Tongue (tissue), 1 donor: ENCODE measurements at regions not wholly inside any gene's neighbourhood (a gene's known extent, or its start where the extent isn't known, plus 50 kb on each side); places are given as distances from the start of the nearest gene placed in this dataset.

ENCODE experiments used
- DNase-seq: peaks from one replicate; pipeline ENCODE4 v3.0.0-alpha.2; 2015

DNA sequence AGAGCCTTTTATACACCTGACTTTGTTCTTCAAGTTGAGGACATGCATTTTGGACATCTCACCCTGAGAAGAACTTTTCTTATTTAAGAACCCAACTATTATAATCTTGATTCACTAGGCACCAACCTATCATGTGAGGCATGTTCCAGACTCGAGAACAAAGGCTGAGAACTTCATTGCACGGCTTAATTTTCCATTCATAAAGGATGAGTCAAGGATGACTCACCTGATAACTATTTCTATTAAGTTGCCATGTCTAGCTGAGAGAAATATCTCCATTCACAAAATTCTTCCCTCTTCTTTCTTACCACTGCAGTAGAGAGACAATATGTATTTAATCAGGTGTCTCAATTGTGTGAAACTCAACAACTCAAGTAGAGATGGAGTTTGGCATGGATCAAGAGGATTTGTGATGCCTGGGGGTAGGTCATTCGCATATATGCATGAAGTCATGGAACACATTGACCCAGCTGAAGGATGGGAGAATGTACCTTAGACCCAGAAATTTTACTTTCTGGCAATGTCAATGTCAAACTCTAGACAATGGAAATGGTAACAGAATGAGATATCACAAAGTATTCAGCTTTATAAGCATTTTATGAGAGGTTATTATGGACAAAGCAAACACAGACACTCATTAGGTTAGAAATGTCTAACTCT, 173.2 kb upstream of the PRNP start:
- no peak for DNase-seq

DNA sequence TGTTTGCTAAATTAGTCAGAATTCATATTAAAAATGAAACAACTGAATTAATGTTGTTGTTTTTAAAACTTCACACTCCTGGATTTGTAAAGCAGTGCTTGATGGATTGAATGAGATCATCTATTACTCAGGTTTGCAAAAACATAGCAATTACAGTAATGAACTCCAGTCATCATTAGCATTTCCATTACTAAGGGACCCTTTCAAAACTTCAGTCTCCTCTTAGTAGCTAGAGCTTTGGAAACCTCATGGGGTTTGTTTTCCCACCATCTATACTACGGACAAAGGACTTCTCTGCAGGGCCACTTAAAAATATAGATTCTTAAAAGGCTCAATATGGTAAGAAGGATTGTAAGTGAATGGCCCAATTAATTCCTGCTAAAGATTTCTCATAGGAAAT, 174.5 kb upstream of the PRNP start:
- DNase-seq: no peak

DNA sequence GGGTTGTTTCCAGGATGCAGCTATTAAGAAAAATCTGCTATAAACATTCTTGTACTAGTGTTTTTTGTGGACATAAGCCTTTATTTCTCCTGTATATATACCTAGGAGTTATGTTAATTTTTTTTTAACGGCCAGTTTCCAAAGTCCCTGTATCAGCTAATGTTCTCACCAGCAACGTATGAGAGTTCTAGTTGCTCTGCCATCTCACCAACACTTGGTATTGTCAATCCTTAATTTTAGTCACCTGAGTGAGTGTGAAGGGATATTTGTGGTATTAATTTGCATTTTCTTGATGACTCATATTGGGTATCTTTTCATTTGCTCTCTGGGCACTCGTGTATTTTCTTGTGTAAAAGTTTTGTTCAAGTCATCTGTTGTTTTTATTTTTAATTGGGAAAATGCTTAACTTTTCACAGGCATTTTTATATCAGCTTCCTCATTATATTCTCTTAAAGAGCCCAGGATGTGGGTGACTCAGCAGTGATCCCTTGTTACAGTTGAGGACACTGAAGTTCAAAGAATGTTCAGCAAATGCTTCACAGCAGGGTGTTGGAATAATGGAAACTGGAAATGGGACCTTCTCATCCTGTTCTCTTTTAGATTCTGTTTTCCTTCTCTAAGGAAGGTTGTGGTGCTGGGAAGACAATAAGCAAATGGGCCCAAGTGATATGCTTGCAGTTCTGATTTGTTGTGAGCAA, 176.3 kb upstream of the PRNP start:
- no peak for DNase-seq

DNA sequence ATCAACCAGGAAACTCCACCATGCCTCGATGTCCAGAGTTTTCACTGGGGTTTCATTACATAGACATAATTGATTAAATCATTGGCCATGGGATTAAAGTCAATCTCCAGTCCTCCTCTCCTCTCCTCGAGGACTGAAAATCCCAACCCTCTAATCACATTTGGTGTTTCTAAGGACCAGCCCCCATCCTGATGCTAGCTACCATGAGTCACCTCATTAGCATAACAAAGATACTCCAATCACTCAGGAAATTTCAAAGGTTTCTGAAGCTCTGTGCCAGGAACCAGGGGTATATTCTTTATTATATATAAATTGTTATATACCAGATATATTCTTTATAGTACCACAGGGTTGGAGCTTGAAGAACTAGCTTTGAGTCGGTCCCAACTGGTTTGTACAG, 177.5 kb upstream of the PRNP start:
- no peak for DNase-seq

DNA sequence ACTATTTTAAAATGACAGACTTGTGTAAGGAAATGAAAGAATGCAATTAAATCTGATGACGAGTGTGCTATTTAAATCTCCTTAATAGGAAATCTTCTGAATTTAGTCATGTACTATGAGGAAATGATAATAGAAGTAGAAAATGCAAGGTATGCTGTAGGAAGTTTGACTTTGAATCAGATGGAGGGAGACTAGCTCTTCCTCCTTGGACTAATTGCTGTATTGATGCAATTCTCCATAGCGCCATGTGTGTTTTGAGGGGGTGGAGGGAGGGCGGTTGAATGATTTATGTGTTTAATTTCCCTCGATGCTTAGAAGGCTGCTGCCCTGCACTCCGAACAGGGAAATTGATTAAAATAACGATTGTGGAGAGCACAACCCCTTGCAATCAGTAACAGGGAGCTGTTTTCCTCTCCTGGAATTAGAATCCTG, 179.0 kb upstream of the PRNP start:
- DNase-seq: no peak

DNA sequence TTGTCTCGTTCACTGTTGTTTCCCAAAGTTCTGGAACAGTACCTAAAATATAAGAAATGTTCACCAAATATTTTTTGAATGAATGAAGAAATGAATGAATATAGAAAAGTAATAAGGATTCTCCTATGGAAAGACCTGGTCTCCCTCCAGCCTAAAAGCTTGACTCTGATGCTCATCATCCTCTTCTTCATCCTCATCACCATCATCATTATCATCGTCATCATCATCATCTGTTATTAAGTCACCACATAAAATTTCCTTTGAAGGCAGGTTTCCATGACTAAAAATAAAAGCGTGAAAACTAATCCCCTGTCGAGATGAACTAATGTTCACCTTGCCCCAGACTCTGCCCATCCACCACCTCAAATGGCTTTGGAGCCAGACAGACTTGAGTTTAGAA, 181.4 kb upstream of the PRNP start:
- DNase-seq: no peak

DNA sequence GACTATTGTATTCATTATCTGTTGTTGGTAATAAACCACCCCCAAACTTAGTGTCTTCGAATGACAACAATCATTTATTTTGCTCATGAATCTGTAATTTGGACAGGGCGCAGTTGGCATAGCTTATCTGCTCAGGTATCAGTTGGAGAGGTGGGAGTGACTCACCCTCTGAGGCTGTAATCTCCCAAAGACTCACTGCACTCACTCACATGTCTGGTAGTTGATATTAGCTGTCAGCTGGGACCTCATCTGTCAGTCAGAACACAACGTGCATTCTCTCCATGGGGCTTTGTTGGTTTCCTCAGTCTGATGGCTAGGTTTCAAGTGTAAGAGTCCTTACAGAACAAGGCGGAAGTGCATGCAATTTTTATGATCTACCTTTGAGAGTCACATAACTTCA, 183.5 kb upstream of the PRNP start:
- DNase-seq: no peak

DNA sequence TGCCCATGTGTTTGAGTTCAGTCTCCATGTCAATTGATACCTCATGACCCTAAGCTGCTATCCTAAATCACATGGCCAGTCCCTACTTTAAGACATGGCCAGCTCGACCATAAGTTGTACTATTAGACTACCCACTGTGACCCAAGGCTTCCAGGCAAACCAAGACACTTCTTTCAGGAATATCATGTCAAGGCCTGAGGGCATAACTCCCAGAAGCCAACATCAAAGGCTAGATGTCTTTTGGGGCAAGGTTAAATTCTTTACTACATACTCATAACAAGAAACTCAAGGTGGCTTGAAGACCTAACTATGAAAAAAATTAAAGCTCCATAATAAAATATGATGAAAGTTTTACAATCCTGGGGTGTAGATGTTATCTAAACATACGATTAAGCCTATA, 192.9 kb upstream of the PRNP start:
- DNase-seq: no peak

DNA sequence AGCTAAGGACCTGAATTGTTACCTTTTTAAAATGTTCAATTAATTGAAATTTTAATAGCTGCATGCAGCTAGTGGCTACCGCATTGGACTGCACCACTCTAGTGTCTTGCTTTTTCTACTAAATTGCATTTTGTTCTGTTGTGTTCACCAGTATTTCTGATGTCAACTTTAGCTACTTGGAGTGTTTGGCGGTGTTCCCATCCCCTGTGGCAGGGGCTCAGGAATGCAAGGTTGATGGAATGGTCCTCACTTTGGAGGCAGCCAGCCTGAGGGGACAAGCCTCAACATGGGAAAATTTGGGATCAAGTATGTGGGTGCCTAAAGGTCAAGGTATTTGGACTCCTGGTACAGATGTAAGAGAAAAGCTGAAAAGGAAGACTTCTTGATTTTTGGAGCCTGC, 194.6 kb upstream of the PRNP start:
- DNase-seq: no peak

DNA sequence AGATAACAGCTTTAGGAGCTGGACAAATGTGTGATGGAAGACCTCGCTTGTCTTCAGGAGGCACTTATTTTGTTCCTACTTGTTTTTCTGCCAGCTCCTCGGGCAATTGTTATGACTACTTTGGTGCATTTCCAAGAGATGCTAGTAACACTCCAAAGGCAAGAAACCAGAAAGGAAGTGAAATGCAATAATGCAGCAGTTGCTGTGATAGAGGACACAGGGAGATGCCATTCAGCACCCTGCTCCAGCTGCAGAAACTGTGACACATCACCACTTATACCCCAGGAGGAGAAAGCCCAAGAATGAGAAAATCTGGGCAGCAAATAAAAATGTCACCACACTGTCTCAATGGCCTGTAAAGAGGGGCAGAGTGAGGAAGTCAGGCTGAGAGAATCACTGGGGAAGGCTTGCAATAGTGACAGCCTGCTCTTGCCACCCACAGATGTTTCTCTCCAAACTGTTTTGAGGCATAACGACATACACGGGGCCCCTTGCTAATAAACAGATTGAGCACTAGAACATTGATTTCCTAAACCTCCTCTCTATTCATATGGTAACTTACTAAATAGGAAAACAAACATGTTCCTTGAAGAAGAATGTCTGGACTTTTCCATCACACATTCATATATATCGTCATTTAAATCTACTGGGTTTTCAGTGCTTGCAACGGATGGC, 195.5 kb upstream of the PRNP start:
- no peak for DNase-seq

DNA sequence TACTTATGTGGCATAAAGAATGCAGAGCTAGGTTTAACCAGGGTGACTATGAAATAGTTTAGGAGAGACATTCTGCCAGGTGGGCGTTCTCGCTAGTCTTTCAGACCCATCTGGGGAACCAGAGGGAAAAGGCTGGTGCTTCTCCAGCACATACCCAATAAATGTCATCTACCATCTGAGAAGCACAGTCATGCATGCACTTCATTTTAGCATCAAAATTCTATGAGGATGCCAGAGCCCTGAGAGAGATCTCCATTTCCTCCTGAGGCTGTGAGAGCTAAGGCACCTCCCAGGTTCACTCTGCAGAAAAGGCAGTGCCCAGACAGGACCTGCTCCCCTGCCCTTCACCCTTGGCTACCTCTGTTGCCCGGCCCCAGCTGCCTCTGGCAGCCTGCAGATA, 196.2 kb upstream of the PRNP start:
- no peak for DNase-seq

DNA sequence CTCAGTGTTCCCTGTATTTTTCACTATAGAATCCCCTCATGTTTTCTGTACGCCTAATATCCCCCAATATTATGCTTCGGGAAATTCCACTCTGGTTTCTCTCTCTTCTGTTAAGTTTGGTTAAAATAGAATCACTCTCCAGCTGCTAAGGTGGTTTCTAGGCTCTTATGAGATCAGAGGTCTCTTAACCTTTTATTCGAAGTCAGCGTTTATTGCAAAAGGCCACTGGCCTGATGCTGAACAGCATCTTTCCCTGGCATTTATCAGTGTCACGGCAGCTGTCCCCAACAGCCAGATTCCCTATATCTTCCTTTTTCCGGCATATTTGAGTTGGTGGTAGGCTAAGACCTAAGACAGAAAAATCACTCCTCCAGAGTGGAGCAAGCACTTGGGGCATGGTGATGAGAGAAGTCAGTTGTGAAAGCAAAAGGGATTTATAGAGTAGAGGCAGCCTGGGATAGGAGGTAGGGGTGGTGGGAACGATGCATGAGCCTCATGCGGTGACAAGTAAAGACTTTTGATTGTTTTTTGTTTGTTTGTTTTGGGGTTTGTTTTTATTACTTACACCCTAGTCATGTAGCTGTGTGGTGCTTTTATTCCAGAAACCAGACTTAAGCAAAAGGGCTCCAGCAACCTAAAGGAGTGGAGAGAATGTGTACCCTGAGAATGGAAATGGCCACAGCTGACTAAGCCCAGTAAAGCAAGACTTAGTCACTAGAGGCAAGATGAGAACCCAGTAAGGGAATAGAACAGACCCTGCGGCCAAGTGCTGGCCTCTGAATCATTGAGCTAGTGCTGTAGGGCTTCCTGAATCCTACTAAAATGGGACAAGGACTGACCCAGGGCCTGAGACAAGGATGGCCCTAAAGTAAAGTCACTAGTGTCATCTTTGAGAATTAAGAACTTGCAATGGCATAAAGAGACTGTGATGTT, 197.6 kb upstream of the PRNP start:
- no peak for DNase-seq

DNA sequence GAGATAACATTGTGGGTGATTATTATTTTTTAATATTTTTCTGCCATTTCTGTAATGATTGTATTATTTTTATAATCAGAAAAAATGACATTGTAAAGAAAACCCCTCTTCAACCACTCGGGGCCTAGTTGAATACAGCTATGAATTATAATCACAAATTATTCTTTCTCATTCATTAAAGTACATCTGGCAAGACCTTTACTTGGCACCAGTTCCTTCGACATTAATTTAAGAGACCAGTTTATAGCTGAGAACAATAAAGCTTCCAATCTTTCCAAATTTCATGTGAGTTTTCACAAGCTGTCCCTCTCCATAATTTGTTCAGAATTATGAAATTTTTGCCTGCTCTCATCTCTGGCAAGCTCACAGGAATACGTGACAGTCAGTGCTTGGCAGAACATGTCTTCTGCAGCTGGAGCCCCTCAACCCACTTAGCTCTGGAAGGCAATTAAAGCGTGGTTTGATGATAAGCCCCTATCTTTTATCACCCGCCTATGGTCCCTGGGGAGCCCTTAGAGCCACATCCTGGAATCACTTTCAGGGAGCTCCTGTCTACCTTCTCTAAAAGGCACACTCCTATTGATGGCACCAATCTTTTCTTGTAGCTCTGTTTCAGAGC, 201.8 kb upstream of the PRNP start:
- DNase-seq: peak; percentile 26

DNA sequence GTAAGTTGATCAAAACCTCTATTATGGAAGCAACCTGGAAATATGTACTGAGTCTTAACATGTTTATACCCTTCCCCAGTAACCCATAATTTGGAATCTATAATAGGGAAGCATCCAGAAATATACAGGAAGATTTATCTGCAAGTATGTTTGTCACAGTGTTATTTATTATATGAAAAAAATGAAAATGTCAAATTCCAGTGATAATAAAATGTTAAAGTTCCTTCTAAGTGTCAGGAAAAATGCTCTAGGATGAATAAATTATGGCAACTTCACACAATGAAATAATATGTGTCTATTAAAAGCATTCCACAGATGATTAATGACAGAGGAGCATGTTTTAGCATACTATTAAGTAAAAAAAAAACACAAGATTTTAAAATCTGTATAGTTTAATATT, 202.3 kb upstream of the PRNP start:
- no peak for DNase-seq

DNA sequence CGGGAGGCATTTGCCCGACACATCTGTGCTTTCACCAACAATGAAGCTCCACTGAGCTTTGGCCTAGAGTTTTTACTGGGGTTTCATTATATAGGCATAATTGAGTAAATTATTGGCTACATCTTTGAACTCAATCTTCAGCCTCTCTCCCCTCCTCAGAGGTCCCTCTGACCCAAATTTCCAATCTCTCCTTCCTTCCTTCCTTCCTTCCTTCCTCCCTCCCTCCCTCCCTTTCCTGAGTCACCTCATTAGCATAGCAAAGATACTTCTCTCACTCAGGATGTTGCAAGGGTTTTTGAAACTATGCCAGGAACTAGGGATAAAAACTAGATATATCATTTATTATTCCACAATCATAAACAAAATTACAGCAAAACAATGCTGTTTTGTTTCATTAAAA, 202.8 kb upstream of the PRNP start:
- no peak for DNase-seq

DNA sequence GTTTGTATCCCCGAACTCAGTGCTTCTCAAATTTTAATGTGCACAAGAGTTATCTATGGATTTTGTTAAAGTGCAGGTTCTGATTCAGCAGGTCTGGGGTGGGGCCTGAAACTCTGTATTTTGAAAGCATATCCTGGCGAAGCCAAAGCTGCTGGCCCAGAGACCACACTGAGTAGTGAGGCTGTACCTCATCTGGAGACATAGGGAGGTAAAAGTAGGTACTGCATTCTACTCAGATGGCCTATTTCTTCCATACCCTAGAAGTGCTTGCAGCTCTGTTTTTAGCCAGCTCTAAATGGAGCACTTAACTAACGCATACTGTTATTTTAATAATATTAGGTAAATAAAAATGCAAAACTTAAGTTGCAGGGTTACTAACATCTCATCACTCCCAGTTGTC, 206.2 kb upstream of the PRNP start:
- DNase-seq: no peak

DNA sequence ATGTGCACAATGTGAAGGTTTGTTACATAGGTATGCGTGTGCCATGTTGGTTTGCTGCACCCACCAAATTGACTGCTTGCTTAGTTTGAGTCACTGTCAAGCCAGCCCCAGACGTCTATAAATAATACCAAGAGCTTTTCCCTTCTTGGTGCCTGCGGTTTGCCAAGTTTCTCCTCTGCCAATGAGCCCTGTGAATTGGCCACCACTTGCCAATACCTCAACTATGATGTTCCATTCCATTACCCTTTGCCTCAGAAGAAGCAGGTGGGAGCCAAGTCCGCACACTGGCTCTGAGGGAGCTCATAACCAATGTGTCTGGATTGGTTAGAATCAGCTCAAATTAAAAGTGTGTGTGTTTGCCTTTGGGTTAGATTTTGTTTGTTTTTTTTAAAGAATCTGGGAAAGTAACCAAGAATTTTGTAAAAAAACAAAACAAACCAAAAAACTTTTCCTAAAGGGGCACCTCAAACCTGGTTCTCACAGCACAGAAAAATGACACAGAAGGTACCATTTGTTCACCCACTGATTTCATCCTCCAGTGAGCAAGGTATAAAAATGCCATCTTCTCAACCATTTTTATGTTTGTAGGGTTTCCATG, 209.3 kb upstream of the PRNP start:
- DNase-seq: peak; percentile 22

DNA sequence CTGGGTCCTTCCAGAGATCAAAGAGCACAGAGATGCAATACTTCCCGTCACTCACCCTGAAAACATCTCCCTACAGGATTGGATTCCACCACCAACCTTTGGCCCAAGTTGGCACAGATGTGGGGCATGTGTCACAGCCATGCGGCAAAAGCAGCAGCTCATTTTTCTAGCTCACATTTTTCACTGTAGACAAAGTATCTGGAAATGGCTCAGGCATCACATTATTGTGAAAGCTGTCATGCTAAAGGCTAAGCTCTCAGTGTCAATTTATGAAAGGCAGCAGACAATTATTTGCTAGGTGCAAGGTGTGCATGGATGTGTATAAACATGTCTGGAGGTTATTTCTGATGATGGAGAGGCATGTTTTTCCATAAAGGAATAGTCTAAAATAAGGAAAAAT, 213.3 kb upstream of the PRNP start:
- no peak for DNase-seq

DNA sequence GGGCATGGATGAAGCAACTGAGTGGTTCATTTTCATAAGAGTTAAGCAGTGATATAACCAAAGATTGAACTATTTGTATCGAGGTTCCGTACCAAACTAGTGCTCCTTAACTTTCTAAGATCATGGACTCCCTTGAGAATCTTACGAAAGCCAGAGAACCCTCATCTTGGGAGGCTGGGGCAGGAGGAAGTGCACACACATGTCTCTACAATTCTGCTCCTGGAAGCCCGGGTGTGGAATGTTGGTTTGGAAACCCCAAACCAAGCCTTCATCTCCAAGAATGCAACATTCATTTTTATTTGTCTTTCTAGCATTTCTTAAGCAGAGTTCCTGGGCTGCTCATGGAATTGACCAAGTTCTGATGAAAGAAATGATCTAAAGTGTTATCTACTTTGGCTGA, 215.0 kb upstream of the PRNP start:
- no peak for DNase-seq

DNA sequence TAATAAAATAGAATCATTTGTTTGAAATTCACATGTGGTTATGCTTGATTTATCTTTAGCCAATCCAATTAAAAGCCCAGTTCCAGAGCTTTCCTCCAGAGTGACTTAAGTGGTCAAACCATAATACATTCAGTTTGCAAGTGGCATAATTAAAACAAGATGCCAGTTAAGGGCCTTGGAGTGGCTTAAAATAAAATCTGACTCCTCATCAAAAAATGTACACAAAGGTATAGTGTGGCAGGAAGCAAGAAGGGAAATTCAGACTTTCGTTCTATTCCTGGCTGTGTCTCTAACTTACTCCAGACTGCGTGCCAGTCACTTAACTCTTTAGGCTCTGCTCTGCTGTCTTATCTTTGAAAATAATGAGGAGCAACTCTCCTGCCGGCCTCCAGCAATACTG, 215.9 kb upstream of the PRNP start:
- peak; percentile 4 for DNase-seq

DNA sequence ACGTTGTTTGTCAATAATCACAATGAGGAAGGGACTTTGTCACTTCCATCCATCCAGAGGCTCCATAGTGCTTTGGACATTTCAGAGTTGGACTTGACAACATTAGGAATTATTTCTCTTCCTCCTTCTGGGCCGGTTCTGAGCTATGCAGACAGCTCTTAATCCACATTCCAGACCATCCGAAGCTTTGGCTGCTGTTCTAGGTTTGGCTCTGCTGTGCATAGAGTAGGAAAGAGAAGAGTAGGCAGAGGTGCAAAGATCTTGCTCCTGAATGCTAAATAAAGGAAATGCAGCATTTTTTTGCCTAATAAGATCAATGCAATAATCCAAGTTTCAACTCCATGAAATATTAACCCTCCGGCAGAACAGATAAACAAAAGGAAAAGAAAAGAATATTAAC, 216.3 kb upstream of the PRNP start:
- DNase-seq: no peak

DNA sequence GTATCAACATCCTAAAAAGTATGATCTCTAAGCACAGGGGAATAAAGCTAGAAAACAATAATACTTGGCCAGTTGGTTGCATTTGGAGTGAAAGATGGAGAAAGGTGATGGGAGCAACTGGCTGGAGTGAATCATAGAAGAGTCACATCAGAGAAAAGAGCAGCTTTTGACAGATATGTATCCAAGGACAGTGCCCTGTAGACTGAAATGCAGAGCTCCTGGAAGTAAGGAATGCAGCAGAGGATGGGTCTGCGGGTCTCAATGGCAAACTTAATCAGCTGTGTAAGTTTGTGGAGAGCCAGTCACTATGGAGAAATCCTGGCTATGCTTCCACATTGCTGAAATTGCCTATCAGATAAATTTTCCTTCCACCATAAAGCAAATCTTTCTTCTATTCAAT, 218.1 kb upstream of the PRNP start:
- no peak for DNase-seq
